NCI-H2227 (cell line): ENCODE measurements at regions not wholly inside any gene's neighbourhood (a gene's known extent, or its start where the extent isn't known, plus 50 kb on each side); places are given as distances from the start of the nearest gene placed in this dataset.

Experiments used
- DNase-seq: peaks from one replicate; lab custom pipeline; 2025; ENCODE audit not compliant: unreplicated experiment; lab: John Stamatoyannopoulos, UW

GRCh38 chr10:121405953-121406352 is 192.3 kb downstream of the FGFR2 start:
- DNase-seq = no peak

GRCh38 chr10:121406823-121407545 is 191.3 kb downstream of the FGFR2 start:
- DNase-seq = peak; percentile 2

GRCh38 chr10:121409466-121410104 is 188.7 kb downstream of the FGFR2 start:
- no peak for DNase-seq

- DNase-seq = no peak
Observed at GRCh38 chr10:121411004-121411403, 187.2 kb downstream of the FGFR2 start.

- DNase-seq = no peak
Observed at GRCh38 chr10:121413951-121414350, 184.3 kb downstream of the FGFR2 start.

- DNase-seq = no peak
Observed at GRCh38 chr10:121414366-121415062, 183.7 kb downstream of the FGFR2 start.

GRCh38 chr10:121415063-121415399 is 183.2 kb downstream of the FGFR2 start:
- DNase-seq = no peak

- DNase-seq = no peak
Observed at GRCh38 chr10:121416071-121416470, 182.2 kb downstream of the FGFR2 start.

- no peak for DNase-seq
Observed at GRCh38 chr10:121417298-121417697, 180.9 kb downstream of the FGFR2 start.

GRCh38 chr10:121418126-121418777 is 180.0 kb downstream of the FGFR2 start:
- DNase-seq = no peak

GRCh38 chr10:121420006-121420405 is 178.2 kb downstream of the FGFR2 start:
- DNase-seq = no peak

GRCh38 chr10:121422096-121422495 is 176.1 kb downstream of the FGFR2 start:
- no peak for DNase-seq

- DNase-seq = no peak
Observed at GRCh38 chr10:121425623-121426022, 172.6 kb downstream of the FGFR2 start.

GRCh38 chr10:121426307-121426706 is 171.9 kb downstream of the FGFR2 start:
- no peak for DNase-seq
